Stimulated activated CD8-positive, alpha-beta memory T cell treated with anti-CD3 and anti-CD28 coated beads, Interleukin-4, amount 100 ng/mL, for 48 hours (primary cell): ENCODE measurements at regions not wholly inside any gene's neighbourhood (a gene's known extent, or its start where the extent isn't known, plus 50 kb on each side); places are given as distances from the start of the nearest gene placed in this dataset.

Experiments
- DNase-seq: peaks from one replicate; pipeline ENCODE4 v3.0.0-alpha.2; 2020

- no peak for DNase-seq
Observed at GRCh38 chr4:11548597-11549082, 119.9 kb upstream of the HS3ST1 start.

- DNase-seq, result no peak
Observed at GRCh38 chr4:11546391-11547175, 117.9 kb upstream of the HS3ST1 start.

- no peak for DNase-seq
Observed at GRCh38 chr4:11545651-11546050, 117.0 kb upstream of the HS3ST1 start.

GRCh38 chr4:11544211-11544610 lies 115.5 kb upstream of the HS3ST1 start:
- DNase-seq, result no peak

GRCh38 chr4:11543706-11544105 lies 115.0 kb upstream of the HS3ST1 start:
- no peak for DNase-seq

GRCh38 chr4:11542952-11543351 lies 114.3 kb upstream of the HS3ST1 start:
- DNase-seq, result no peak

- DNase-seq, result no peak
Observed at GRCh38 chr4:11537846-11538245, 109.2 kb upstream of the HS3ST1 start.

GRCh38 chr4:11535333-11535732 lies 106.6 kb upstream of the HS3ST1 start:
- no peak for DNase-seq

- no peak for DNase-seq
Observed at GRCh38 chr4:11534623-11535302, 106.1 kb upstream of the HS3ST1 start.

GRCh38 chr4:11532138-11532537 lies 103.4 kb upstream of the HS3ST1 start:
- DNase-seq, result no peak

GRCh38 chr4:11529625-11530201 lies 101.0 kb upstream of the HS3ST1 start:
- no peak for DNase-seq

GRCh38 chr4:11525085-11525484 lies 96.4 kb upstream of the HS3ST1 start:
- DNase-seq, result no peak

- DNase-seq, result no peak
Observed at GRCh38 chr4:11518754-11519153, 90.1 kb upstream of the HS3ST1 start.

- no peak for DNase-seq
Observed at GRCh38 chr4:11514779-11515419, 86.2 kb upstream of the HS3ST1 start.

- DNase-seq, result no peak
Observed at GRCh38 chr4:11514003-11514402, 85.3 kb upstream of the HS3ST1 start.

- no peak for DNase-seq
Observed at GRCh38 chr4:11512871-11513270, 84.2 kb upstream of the HS3ST1 start.

- no peak for DNase-seq
Observed at GRCh38 chr4:11511321-11511720, 82.6 kb upstream of the HS3ST1 start.

GRCh38 chr4:11507920-11508319 lies 79.2 kb upstream of the HS3ST1 start:
- DNase-seq, result no peak

GRCh38 chr4:11506194-11506593 lies 77.5 kb upstream of the HS3ST1 start:
- DNase-seq, result no peak

- no peak for DNase-seq
Observed at GRCh38 chr4:11505221-11505971, 76.7 kb upstream of the HS3ST1 start.

GRCh38 chr4:11503166-11503565 lies 74.5 kb upstream of the HS3ST1 start:
- DNase-seq, result no peak

GRCh38 chr4:11497972-11498371 lies 69.3 kb upstream of the HS3ST1 start:
- no peak for DNase-seq
